Right cardiac atrium (tissue), 5 donors: ENCODE measurements at regions not wholly inside any gene's neighbourhood (a gene's known extent, or its start where the extent isn't known, plus 50 kb on each side); places are given as distances from the start of the nearest gene placed in this dataset.
"Not testable (repeated sequence)": the region's sequence is repeated elsewhere in the genome, so short reads cannot be mapped to it uniquely, and the experiment has no call there.

Experiments
- ATAC-seq, 2 donors: fragments of 200-7000 bp; cut with Tn5 transposase; one replicate each; pipeline versions ENCODE4 v1.8.0 to v1.9.1; 2020; ENCODE audit warnings: moderate library complexity in 2 of 2, mild to moderate bottlenecking in 1 of 2
- DNase-seq, 3 donors: peaks; one replicate each; pipeline ENCODE4 v3.0.0-alpha.2; 2020
- H3K27ac ChIP-seq: one replicate; pipeline ENCODE4 v1.5.1; 2013; ENCODE audit warnings: mild to moderate bottlenecking, low read length, control low read depth, moderate library complexity
- H3K27me3 ChIP-seq: one replicate; pipeline ENCODE4 v1.6.1; 2013; ENCODE audit not compliant: control insufficient read depth, insufficient read depth
- H3K4me1 ChIP-seq: one replicate; pipeline ENCODE4 v1.6.1; 2013; ENCODE audit warnings: low read length; ENCODE audit not compliant: control insufficient read depth, insufficient read depth
- H3K4me3 ChIP-seq: one replicate; pipeline ENCODE4 v1.5.1; 2013; ENCODE audit warnings: low read length, control low read depth
- H3K9me3 ChIP-seq: one replicate; pipeline ENCODE4 v1.6.1; 2013; ENCODE audit warnings: low read length; ENCODE audit not compliant: control insufficient read depth
- WGBS: extraction: QIAGEN DNeasy Blood & Tissue Kit; methylation state at CpG from one replicate; pipeline ENCODE4 v1.1.7; 2013; 5-methylcytosine and 5-hydroxymethylcytosine counted together
- intact Hi-C, 4 donors: fragments of 100-400 bp; cut with DNase I; formaldehyde crosslinking; loops; one replicate each; pipeline versions ENCODE4 v1.11.0 to v1.14.0; 2022 to 2023
- donor health status: healthy with polysubstance abuse.
- donor health status: DM: no; HTN: yes; CAD: no.
- donor health status: DM: no; HTN: no; CAD: no.
- donor health status: DM: no; HTN: yes; CAD: no; lungs with severe emphysema.
- donor health status: DM: yes; HTN: yes; CAD: no.

- Histone ChIP-seq H3K4me3 (no peak overlapping the region), H3K4me1 (no peaks in the 10 kb centered on the region), H3K9me3 (no peaks in the 10 kb centered on the region), H3K27ac (no peak overlapping the region), H3K27me3 (no peaks in the 10 kb centered on the region)
- ATAC-seq: no peak
- 67% methylated on average over 4 of the region's 4 CpGs for WGBS
- intact Hi-C loops: no loop called here
- DNase-seq: no peak
These were observed 459.6 kb downstream of the ACTL7B start for GRCh38 chr9:108396193-108396592.

DNA sequence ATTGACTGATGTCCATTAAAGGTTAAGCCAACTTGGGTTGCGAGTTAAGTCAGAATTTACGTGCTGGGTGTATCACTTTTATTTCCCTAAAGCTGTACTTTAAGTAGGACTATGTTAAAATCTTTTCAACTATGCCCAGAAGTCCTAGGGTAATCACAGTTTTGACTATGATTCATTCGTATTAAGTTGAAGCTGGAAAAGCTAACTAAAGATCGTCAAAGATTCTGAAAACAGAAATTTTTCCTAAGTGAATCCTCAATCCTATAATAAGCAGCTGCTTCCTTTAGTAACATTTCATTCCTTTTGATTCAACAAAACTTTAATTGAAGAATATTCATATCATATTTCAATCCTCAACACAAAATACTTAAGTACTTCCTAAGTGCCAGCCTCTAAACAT lies 460.4 kb downstream of the ACTL7B start:
- Histone ChIP-seq H3K27ac (no peak overlapping the region), H3K4me1 (no peaks in the 10 kb centered on the region), H3K4me3 (no peak overlapping the region), H3K27me3 (no peaks in the 10 kb centered on the region), H3K9me3 (no peaks in the 10 kb centered on the region)
- 94% methylated on average over 4 of the region's 4 CpGs for WGBS
- intact Hi-C loops: no loop called here
- ATAC-seq (no peak), DNase-seq (no peak)

DNA sequence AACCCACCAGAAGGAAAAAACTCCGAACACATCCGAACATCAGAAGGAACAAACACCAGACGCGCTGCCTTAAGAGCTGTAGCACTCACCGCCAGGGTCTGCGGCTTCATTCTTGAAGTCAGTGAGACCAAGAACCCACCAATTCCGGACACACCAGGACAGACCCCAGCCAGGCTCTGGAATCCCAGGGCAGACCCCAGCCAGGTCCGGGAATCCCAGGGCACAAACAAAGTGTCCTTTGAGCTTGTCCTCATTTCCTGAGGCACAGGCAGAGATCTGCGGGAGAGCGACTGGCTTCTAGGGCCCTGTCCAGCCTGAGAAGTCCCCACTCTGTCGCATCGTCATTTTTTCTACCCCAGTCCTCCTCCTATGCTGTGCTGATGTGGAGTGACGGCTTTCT lies 461.1 kb downstream of the ACTL7B start:
- intact Hi-C loops: no loop called here
- ATAC-seq (no peak), DNase-seq (no peak)
- H3K27ac ChIP-seq: no peak overlapping the region
- 94% methylated on average over 13 of the region's 13 CpGs for WGBS
- no peaks in the 10 kb centered on the region for H3K4me1 ChIP-seq
- no peak overlapping the region for H3K4me3 ChIP-seq
- no peaks in the 10 kb centered on the region for H3K27me3 ChIP-seq
- no peaks in the 10 kb centered on the region for H3K9me3 ChIP-seq

DNA sequence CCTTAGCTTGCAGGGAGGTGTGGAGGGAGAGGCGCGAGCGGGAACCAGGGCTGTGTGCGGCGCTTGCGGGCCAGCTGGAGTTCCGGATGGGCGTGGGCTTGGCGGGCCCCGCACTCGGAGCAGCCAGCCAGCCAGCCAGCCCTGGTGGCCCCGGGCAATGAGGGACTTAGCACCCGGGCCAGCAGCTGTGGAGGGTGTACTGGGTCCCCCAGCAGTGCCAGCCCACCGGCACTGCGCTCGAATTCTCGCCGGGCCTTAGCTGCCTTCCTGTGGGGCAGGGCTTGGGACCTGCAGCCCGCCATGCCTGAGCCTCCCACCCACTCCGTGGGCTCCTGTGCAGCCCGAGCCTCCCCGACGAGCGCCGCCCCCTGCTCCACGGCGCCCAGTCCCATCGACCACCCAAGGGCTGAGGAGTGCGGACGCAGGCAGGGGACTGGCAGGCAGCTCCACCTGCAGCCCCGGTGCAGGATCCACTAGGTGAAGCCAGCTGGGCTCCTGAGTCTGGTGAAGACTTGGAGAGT lies 462.2 kb downstream of the ACTL7B start:
- H3K27ac ChIP-seq, intact Hi-C loops, DNase-seq, H3K9me3 ChIP-seq, H3K4me3 ChIP-seq, H3K4me1 ChIP-seq, H3K27me3 ChIP-seq, ATAC-seq: not testable (repeated sequence)
- 97% methylated on average over 30 of the region's 31 CpGs for WGBS

DNA sequence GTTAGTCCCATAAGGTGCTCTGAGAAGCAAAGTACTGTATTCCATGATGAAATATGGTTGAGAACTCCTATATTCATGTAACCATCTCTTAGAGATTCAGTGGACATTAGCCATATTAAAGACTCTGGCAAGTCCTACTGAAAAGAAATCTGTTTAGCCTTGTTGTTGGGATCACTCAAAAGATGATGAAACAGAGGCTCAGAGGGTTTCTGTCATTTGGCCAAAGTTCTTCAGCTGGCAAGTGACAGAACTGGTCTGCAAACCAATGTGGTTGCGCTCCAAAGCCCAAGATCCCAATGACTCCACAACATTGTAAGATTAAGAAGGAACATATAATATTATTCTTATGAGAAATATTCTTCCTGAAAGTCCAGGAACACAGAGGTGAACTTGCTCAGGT lies 462.9 kb downstream of the ACTL7B start:
- ATAC-seq (no peak), DNase-seq (no peak)
- 98% methylated on average over 1 of the region's 1 CpG for WGBS
- no peak overlapping the region for H3K4me3 ChIP-seq
- no peak overlapping the region for H3K27ac ChIP-seq
- intact Hi-C loops: no loop called here
- H3K4me1 ChIP-seq: no peaks in the 10 kb centered on the region
- H3K27me3 ChIP-seq: no peaks in the 10 kb centered on the region
- no peaks in the 10 kb centered on the region for H3K9me3 ChIP-seq

DNA sequence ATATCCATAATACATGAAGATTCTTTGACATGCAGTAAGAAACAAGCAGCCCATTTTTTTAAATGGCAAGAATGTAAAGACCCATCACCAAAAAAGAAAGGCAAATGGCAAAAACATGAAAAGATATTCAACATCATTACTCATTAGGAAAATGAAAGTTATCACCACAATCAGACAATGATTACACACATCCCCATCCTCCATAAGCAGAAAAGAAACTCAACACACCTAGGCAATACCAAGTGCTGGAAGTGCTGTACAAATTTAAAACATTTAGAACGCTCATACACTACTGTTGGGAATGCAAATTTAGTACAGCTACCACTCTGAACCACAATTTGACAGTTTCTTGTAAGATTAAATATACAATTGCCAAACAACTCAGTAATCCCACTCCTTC lies 466.7 kb downstream of the ACTL7B start:
- H3K4me3 ChIP-seq: no peak overlapping the region
- H3K9me3 ChIP-seq: no peaks in the 10 kb centered on the region
- intact Hi-C loops: no loop called here
- DNase-seq: no peak
- WGBS: 86% methylated on average over 1 of the region's 1 CpG
- no peaks in the 10 kb centered on the region for H3K4me1 ChIP-seq
- H3K27ac ChIP-seq: no peak overlapping the region
- ATAC-seq: no peak
- H3K27me3 ChIP-seq: no peaks in the 10 kb centered on the region

GRCh38 chr9:108386859-108387384 lies 468.9 kb downstream of the ACTL7B start:
- no peaks in the 10 kb centered on the region for H3K27me3 ChIP-seq
- no peak for DNase-seq
- no peaks in the 10 kb centered on the region for H3K4me1 ChIP-seq
- H3K9me3 ChIP-seq: no peaks in the 10 kb centered on the region
- intact Hi-C loops: no loop called here
- H3K27ac ChIP-seq: no peak overlapping the region
- H3K4me3 ChIP-seq: no peak overlapping the region
- WGBS: 55% methylated on average over 1 of the region's 1 CpG
- no peak for ATAC-seq

DNA sequence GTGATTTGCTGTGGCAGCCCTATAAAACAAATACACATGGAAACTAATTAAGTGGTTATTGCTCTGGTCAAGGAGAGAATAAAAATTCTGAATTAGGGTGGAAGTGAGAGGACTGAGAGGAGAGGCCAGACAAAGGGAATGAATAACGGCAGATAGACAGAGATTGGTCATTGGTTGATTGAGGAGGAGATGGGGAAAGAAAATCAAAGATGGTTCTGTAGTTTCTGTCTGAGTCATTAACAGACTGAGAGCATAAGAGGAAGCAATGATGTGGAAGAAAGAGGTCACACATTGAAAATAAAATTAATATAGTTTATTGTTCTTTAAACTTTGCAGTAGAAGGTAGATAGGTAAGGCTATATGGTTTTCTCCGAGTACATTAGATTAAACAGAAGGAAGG lies 469.8 kb downstream of the ACTL7B start:
- Histone ChIP-seq H3K9me3 (no peaks in the 10 kb centered on the region), H3K27ac (no peak overlapping the region), H3K4me1 (no peaks in the 10 kb centered on the region), H3K4me3 (no peak overlapping the region), H3K27me3 (no peaks in the 10 kb centered on the region)
- no peak for ATAC-seq
- intact Hi-C loops: no loop called here
- no peak for DNase-seq
- 81% methylated on average over 2 of the region's 2 CpGs for WGBS

GRCh38 chr9:108383796-108384195 lies 472.0 kb downstream of the ACTL7B start:
- Histone ChIP-seq H3K4me1 (no peaks in the 10 kb centered on the region), H3K27me3 (no peaks in the 10 kb centered on the region), H3K4me3 (no peak overlapping the region), H3K9me3 (no peaks in the 10 kb centered on the region), H3K27ac (no peak overlapping the region)
- WGBS: 37% methylated on average over 1 of the region's 1 CpG
- intact Hi-C loops: no loop called here
- DNase-seq (no peak), ATAC-seq (no peak)

DNA sequence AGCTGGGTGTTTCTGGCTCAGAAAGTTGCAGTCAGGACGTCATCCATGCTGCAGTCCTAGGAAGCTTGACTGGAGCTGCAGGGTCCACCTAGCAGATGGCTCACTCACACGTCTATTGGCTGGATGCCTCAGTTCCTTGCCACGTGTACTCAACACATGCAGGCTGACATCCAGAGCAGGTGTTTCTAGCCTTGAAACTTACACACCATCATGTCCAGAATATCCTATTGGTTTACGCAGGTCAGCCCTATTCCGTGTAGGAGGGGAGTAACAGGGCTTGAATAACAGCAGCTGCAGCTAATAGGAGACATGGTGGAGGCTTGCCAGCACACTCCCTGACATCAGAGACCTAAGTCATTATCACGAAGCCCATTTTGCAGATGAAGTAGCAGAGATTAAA lies 473.5 kb downstream of the ACTL7B start:
- Histone ChIP-seq H3K27ac (no peak overlapping the region), H3K4me1 (no peaks in the 10 kb centered on the region), H3K27me3 (no peaks in the 10 kb centered on the region), H3K4me3 (no peak overlapping the region), H3K9me3 (no peaks in the 10 kb centered on the region)
- DNase-seq (no peak), ATAC-seq (no peak)
- intact Hi-C loops: no loop called here
- WGBS: 74% methylated on average over 6 of the region's 6 CpGs

DNA sequence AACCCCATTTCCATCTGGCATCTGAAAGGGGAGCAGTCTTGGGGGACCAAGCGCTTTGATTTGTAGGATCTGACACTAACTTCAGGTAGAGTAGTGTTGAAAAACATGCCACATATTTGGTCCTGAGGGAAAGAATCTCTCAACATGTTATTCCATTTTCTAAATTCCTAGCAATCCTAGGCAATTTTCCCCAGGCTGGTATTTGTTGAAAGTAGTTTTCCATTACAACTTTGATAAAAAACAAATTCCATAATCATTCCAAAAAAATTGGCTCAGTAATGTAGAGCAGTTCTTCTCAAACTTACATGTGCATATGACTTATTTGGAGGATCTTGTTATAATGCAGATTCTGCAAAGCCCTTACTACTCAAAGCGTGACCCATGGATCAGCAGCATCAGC lies 477.9 kb downstream of the ACTL7B start:
- no peak overlapping the region for H3K4me3 ChIP-seq
- ATAC-seq: no peak
- no peak overlapping the region for H3K27ac ChIP-seq
- H3K4me1 ChIP-seq: no peaks in the 10 kb centered on the region
- 96% methylated on average over 2 of the region's 2 CpGs for WGBS
- no peak for DNase-seq
- no peaks in the 10 kb centered on the region for H3K27me3 ChIP-seq
- no peaks in the 10 kb centered on the region for H3K9me3 ChIP-seq
- intact Hi-C loops: no loop called here

DNA sequence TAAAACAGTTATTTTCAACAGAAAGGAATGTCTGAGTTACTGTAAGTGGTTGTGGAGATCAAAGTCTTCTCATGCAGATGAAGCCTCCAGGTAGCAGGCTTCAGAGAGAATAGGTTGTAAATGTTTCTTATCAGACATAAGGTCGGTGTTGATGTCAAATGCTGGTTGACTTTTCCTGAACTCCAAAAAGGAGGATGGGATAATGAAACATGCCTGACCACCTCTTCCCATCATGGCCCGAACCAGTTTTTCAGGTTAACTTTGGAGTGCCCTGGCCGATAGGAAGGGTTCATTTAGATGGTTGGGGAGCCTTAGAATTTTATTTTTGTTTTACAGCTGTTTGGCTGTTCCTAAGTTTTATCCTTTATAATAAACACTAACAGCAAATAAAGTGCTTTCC lies 478.4 kb downstream of the ACTL7B start:
- no peaks in the 10 kb centered on the region for H3K27me3 ChIP-seq
- ATAC-seq: no peak
- H3K9me3 ChIP-seq: no peaks in the 10 kb centered on the region
- DNase-seq: no peak
- no peak overlapping the region for H3K27ac ChIP-seq
- no peaks in the 10 kb centered on the region for H3K4me1 ChIP-seq
- no peak overlapping the region for H3K4me3 ChIP-seq
- intact Hi-C loops: no loop called here
- WGBS: 82% methylated on average over 3 of the region's 3 CpGs
